ENCODE measurements at regions not wholly inside any gene's neighbourhood (a gene's known extent, or its start where the extent isn't known, plus 50 kb on each side); places are given as distances from the start of the nearest gene placed in this dataset.

DNA sequence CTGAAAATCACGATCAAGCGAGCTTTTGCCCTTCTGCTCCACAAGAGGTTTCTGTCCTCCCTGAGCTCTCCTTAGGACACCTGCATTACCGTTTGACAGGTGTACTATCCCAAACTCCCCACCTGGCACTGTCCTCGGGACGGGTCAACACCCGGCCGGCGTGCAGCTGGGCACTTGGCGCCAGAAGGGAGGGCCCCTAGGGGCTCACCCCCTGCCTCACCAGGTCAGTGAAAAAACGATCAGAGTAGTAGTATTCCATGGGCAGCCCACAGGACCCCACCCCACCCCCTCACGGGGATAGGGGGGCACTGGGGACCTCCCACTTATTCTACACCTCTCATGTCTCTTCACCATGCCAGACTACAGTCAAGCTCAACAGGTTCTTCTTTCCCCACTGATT, 117.6 kb upstream of the ANKRD30BL start:
- 88% methylated on average over 11 of the region's 11 CpGs for WGBS
- Histone ChIP-seq H3K9ac (ENCODE audit: low read depth in 1 of 2, low read length in 2 of 2) (no peak overlapping the region), H3K9me3 (ENCODE audit: control insufficient read depth in 4 of 4, low read length in 3 of 4) (peaks cover 0 to 5% (median 0%) of the 10 kb centered on the region in 4 donors), H3K27ac (ENCODE audit: low read depth in 1 of 2, low read length in 2 of 2) (no peak overlapping the region), H3K36me3 (ENCODE audit: control insufficient read depth in 4 of 4, insufficient read depth in 3 of 4, low read depth in 1 of 4, low read length in 3 of 4) (no peaks in the 10 kb centered on the region), H3K27me3 (ENCODE audit: control insufficient read depth in 4 of 4, insufficient read depth in 4 of 4, low read length in 3 of 4) (no peaks in the 10 kb centered on the region), H3K4me1 (ENCODE audit: control insufficient read depth in 4 of 4, insufficient read depth in 4 of 4, low read length in 3 of 4) (no peaks in the 10 kb centered on the region), H3K4me3 (ENCODE audit: low read depth in 1 of 3, low read length in 3 of 3) (no peak overlapping the region)
- DNase-seq (ENCODE audit: low spot score) = no peak
- TF ChIP-seq TAF1 (conservative IDR thresholded peaks at IDR 0.05) (no peak), RXRA (IDR thresholded peaks at IDR 0.05) (no peak), SP1 (IDR thresholded peaks at IDR 0.05) (no peak), HNF4A (conservative IDR thresholded peaks at IDR 0.05) (no peak), JUND (IDR thresholded peaks at IDR 0.05) (no peak), HNF4G (IDR thresholded peaks at IDR 0.05) (no peak), GABPA (IDR thresholded peaks at IDR 0.05 in 1 of 2, conservative IDR thresholded peaks at IDR 0.05 in 1 of 2) (no peak), FOXA1 (IDR thresholded peaks at IDR 0.05) (no peak), NR2F2 (IDR thresholded peaks at IDR 0.05) (no peak), FOXA2 (IDR thresholded peaks at IDR 0.05) (no peak), EGR1 (IDR thresholded peaks at IDR 0.05; ENCODE audit: low read depth in 2 of 2) (no peak), RAD21 (IDR thresholded peaks at IDR 0.05) (no peak)
- TF ChIP-seq, protein P1, sequence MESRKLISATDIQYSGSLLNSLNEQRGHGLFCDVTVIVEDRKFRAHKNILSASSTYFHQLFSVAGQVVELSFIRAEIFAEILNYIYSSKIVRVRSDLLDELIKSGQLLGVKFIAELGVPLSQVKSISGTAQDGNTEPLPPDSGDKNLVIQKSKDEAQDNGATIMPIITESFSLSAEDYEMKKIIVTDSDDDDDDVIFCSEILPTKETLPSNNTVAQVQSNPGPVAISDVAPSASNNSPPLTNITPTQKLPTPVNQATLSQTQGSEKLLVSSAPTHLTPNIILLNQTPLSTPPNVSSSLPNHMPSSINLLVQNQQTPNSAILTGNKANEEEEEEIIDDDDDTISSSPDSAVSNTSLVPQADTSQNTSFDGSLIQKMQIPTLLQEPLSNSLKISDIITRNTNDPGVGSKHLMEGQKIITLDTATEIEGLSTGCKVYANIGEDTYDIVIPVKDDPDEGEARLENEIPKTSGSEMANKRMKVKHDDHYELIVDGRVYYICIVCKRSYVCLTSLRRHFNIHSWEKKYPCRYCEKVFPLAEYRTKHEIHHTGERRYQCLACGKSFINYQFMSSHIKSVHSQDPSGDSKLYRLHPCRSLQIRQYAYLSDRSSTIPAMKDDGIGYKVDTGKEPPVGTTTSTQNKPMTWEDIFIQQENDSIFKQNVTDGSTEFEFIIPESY (IDR thresholded peaks at IDR 0.05) = no peak
- TF ChIP-seq, protein P2, sequence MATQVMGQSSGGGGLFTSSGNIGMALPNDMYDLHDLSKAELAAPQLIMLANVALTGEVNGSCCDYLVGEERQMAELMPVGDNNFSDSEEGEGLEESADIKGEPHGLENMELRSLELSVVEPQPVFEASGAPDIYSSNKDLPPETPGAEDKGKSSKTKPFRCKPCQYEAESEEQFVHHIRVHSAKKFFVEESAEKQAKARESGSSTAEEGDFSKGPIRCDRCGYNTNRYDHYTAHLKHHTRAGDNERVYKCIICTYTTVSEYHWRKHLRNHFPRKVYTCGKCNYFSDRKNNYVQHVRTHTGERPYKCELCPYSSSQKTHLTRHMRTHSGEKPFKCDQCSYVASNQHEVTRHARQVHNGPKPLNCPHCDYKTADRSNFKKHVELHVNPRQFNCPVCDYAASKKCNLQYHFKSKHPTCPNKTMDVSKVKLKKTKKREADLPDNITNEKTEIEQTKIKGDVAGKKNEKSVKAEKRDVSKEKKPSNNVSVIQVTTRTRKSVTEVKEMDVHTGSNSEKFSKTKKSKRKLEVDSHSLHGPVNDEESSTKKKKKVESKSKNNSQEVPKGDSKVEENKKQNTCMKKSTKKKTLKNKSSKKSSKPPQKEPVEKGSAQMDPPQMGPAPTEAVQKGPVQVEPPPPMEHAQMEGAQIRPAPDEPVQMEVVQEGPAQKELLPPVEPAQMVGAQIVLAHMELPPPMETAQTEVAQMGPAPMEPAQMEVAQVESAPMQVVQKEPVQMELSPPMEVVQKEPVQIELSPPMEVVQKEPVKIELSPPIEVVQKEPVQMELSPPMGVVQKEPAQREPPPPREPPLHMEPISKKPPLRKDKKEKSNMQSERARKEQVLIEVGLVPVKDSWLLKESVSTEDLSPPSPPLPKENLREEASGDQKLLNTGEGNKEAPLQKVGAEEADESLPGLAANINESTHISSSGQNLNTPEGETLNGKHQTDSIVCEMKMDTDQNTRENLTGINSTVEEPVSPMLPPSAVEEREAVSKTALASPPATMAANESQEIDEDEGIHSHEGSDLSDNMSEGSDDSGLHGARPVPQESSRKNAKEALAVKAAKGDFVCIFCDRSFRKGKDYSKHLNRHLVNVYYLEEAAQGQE (IDR thresholded peaks at IDR 0.05) = no peak
- TF ChIP-seq, protein P3, sequence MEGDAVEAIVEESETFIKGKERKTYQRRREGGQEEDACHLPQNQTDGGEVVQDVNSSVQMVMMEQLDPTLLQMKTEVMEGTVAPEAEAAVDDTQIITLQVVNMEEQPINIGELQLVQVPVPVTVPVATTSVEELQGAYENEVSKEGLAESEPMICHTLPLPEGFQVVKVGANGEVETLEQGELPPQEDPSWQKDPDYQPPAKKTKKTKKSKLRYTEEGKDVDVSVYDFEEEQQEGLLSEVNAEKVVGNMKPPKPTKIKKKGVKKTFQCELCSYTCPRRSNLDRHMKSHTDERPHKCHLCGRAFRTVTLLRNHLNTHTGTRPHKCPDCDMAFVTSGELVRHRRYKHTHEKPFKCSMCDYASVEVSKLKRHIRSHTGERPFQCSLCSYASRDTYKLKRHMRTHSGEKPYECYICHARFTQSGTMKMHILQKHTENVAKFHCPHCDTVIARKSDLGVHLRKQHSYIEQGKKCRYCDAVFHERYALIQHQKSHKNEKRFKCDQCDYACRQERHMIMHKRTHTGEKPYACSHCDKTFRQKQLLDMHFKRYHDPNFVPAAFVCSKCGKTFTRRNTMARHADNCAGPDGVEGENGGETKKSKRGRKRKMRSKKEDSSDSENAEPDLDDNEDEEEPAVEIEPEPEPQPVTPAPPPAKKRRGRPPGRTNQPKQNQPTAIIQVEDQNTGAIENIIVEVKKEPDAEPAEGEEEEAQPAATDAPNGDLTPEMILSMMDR (IDR thresholded peaks at IDR 0.05; ENCODE audit: low read depth, low read length, missing input control) = no peak
- TF ChIP-seq, protein P4, sequence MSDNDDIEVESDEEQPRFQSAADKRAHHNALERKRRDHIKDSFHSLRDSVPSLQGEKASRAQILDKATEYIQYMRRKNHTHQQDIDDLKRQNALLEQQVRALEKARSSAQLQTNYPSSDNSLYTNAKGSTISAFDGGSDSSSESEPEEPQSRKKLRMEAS (IDR thresholded peaks at IDR 0.05) = no peak
- TF ChIP-seq, protein P5, sequence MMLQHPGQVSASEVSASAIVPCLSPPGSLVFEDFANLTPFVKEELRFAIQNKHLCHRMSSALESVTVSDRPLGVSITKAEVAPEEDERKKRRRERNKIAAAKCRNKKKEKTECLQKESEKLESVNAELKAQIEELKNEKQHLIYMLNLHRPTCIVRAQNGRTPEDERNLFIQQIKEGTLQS (IDR thresholded peaks at IDR 0.05) = no peak

All from liver (tissue), 8 donors.